ENCODE measurements at regions not wholly inside any gene's neighbourhood (a gene's known extent, or its start where the extent isn't known, plus 50 kb on each side); places are given as distances from the start of the nearest gene placed in this dataset.

GRCh38 chr17:34006126-34006525 is 249.0 kb upstream of the CCL2 start:
- TF ChIP-seq CTCF (IDR thresholded peaks at IDR 0.05) (no peak), POLR2A (IDR thresholded peaks at IDR 0.05) (no peak)

All from gastroesophageal sphincter (tissue), 3 donors.